COLO829 (cell line): ENCODE measurements at regions not wholly inside any gene's neighbourhood (a gene's known extent, or its start where the extent isn't known, plus 50 kb on each side); places are given as distances from the start of the nearest gene placed in this dataset.
A peak's percentile ranks its signal among the peaks of the same experiment; 100 is the strongest.
"Not testable (repeated sequence)": the region's sequence is repeated elsewhere in the genome, so short reads cannot be mapped to it uniquely, and the experiment has no call there.

Experiments used
- DNase-seq: peaks from one replicate; pipeline ENCODE4 v3.0.0; 2012; ENCODE audit warnings: low spot score

- no peak for DNase-seq
Measured at GRCh38 chr1:233435622-233436021, 108.1 kb downstream of the MAP3K21 start.

GRCh38 chr1:233439721-233440120 is 112.2 kb downstream of the MAP3K21 start:
- no peak for DNase-seq

- peak; percentile 75 for DNase-seq
Measured at GRCh38 chr1:233440951-233441401, 113.5 kb downstream of the MAP3K21 start.

GRCh38 chr1:233442026-233442780 is 114.7 kb downstream of the MAP3K21 start:
- DNase-seq = no peak

- peak; percentile 24 for DNase-seq
Measured at GRCh38 chr1:233443040-233443760, 115.7 kb downstream of the MAP3K21 start.

- DNase-seq = no peak
Measured at GRCh38 chr1:233444484-233444883, 117.0 kb downstream of the MAP3K21 start.

GRCh38 chr1:233445737-233446136 is 118.2 kb downstream of the MAP3K21 start:
- DNase-seq = no peak

GRCh38 chr1:233446935-233447334 is 119.4 kb downstream of the MAP3K21 start:
- DNase-seq = no peak

GRCh38 chr1:233448109-233448689 is 120.7 kb downstream of the MAP3K21 start:
- DNase-seq = no peak

GRCh38 chr1:233452724-233453123 is 125.2 kb downstream of the MAP3K21 start:
- DNase-seq = no peak

GRCh38 chr1:233453433-233454200 is 126.1 kb downstream of the MAP3K21 start:
- DNase-seq = no peak

- no peak for DNase-seq
Measured at GRCh38 chr1:233459470-233459945, 132.0 kb downstream of the MAP3K21 start.

GRCh38 chr1:233459968-233460367 is 132.4 kb downstream of the MAP3K21 start:
- DNase-seq = no peak

GRCh38 chr1:233460692-233461091 is 133.2 kb downstream of the MAP3K21 start:
- DNase-seq = no peak

- no peak for DNase-seq
Measured at GRCh38 chr1:233461847-233462246, 134.3 kb downstream of the MAP3K21 start.

GRCh38 chr1:233463333-233463732 is 135.8 kb downstream of the MAP3K21 start:
- no peak for DNase-seq

GRCh38 chr1:233465745-233466343 is 138.3 kb downstream of the MAP3K21 start:
- no peak for DNase-seq

- DNase-seq = no peak
Measured at GRCh38 chr1:233470741-233471499, 143.0 kb upstream of the KCNK1 start.

- DNase-seq = not testable (repeated sequence)
Measured at GRCh38 chr1:233471851-233472250, 142.1 kb upstream of the KCNK1 start.

- DNase-seq = not testable (repeated sequence)
Measured at GRCh38 chr1:233472796-233473195, 141.1 kb upstream of the KCNK1 start.
